Activated CD4-positive, alpha-beta T cell treated with anti-CD3 and anti-CD28 coated beads for 1 hour (primary cell): ENCODE measurements at regions not wholly inside any gene's neighbourhood (a gene's known extent, or its start where the extent isn't known, plus 50 kb on each side); places are given as distances from the start of the nearest gene placed in this dataset.

ENCODE experiments used
- DNase-seq: peaks from one replicate; pipeline ENCODE4 v3.0.0-alpha.2; 2020

DNA sequence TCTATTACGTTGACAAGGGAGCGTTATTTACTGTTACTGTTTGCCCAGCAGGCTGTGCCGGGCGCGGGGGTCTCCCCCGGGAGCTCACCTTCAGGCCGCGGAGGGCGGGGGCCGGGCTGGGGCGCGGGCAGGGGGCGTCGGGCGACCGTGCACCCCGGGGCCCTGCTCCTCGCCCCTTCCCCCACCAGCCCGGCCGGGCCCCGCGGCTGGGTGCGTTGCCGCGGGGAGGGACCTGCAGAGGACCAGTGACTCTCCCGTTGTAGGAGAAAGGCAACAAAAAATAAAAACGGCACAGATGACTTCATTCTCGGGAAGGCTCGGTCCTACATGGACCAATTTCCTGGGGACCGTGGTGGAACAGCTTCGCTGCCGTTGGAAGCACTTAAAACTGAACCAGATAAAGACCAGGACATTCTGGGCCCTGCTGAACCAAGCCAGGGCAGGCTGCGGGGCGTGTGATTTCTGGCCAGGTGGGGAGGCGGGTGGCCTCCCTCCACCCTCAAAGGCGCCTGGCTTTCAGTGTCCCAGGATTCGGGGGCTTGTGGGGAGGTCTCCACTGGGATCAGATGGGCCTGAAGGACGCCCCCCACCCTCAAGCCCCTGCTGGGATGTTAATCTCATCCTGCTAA, 57.4 kb downstream of the IGLL1 start:
- no peak for DNase-seq

DNA sequence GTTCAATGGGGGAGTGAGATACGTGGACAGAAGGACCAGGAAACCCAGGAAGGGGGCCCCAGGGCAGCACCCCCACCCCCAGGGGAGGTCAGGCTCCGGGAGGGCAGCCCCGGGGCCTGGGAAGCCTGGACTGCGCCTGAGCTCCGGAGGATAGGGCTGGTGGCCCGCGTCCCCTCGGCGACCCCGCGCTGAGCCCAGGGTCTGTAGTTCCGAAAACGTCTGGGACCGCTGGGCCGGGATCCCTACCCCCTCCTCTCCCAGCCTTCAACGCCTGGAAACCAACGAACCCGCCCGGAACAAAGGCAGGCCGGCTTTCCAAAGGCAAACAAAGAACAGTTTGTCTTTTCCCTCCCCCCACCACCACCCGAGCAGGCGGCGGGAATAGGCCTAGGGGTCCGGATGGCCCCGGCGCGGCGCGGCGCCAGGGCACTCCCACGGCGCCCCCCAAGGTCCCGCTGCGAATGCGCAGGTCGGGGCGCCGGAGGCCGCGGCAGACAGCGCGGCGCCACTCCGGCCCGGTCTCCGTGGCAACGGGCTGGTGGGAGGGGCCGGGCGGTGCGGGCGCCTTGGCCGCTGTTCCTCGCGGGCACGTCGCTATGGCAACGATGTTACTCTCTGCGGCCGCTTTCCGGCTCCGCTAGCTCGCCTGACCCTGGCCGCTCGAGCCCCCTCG, 58.5 kb downstream of the IGLL1 start:
- peak; percentile 43 for DNase-seq

DNA sequence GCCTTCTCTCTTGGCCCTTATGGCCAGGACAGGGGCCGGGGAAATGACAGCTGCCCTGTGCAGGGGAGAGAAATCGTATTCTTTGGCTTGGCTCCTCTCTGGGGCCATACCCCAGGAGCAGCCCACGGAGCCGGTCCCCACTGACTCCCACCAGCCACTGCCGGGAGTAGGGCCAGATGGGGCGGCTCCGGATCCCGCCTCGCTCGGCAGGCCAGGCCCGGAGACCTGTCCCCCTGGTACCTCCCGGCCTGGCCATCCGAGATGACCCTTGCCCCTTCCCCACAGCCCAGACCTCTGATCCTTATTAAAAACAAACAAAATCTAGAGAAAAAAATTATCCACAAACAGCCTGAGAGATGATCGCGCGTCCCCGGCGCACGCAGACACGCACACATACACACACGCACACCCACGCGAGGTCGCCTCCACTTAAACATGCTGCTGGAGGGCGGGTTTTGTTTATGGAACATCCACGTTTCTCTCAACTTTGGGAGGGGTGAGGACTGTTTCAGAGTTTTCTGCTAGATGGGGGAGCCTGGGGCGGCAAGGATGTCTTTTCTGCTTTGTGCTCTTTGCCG, 59.1 kb downstream of the IGLL1 start:
- DNase-seq = no peak

DNA sequence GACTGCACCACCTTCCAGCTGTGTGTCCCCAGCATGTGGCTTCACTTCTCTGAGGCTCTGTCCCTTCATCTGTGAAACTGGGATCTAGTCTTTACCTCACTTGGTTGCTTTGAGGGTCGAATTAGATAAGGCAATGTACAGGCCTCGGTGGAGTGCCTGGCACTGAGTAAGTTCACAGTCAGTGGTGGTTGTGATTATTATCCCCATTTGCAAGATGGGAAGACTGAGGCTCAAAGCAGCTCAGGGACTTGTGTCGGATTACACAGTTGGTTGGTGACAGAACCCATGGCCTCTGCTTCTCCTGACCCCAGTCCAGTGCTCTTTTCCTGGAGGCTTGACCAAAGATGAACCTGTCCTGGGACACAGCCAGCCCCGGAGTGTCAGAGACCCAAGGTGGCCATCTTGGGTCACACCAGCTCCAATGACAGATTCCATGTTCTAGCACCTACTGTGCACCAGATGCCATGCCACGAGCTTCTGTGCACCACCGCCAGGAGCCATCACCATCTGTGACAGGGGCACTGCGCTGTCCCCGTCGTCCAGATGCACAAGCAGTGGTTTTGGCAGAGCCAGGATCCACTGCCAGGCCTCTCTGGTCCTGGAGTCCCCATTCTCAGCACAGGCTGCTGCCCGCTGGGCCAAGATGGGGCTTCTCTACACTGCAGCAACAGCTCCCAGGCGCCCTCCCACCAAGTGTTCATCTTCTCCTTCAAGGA, 60.5 kb downstream of the IGLL1 start:
- no peak for DNase-seq

DNA sequence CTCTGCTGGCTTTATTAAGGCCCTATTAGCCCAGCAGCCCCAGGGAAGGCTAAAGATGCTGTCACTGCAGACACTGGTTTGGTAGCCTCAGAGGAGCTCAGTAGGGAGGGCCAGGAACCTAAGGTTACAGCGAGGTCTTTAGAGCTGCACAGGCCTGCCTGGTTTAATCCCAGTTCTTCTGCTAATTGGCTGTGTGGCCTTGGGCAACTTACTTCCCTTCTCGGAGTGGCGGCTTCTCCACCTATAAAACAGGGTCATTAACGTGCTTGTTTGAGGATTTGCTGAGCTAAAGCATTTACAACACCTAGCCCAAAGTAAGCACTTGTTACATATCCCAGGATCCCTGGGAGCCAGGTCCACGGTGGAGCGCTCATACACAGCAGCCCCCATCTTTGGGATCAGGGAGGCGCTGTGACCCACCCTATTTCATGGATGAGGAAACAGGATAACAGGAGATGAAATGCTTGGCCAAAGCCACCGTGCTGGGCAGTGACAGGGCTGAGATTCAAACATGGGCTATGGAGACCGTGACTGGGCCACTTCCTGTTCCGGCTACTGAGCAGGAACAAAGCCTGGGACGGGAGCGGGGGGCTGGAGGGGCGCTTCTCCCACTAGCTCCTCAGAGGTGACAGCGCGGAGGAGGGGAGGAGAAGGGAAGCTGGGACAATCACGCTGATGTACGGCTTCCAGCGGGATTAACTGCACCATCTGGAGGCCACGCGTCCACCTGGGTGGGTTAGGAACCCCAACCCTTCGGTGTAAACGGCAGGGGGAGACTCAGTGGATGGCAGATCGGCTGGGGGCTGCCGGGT, 61.5 kb downstream of the IGLL1 start:
- no peak for DNase-seq

DNA sequence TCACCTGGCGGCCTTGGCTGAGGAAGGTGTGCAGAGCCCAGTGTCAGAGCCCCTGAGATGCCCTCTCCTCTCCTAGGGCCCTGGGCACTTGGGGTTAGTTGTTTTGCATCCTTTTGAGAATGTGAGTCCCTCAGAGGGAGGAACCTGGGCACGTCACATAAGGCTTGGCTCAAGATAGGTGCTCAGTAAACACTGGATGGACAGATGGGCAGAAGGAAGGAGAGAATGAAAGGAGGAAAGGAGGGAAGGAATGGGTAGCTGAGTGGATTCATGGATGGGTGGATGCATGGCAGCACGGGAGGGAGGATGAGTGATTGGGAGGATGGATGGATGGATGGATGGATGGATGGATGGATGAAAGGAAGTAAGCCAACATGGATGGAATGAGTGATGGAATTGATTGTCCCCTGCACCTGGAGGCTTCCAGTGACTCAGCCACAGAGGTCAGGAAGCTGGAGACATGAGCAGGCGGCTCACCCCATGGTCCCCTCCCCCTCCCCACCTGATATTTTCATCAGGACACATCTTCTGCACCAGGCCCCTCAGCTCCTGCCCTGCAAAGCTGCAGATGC, 62.2 kb downstream of the IGLL1 start:
- DNase-seq = no peak

DNA sequence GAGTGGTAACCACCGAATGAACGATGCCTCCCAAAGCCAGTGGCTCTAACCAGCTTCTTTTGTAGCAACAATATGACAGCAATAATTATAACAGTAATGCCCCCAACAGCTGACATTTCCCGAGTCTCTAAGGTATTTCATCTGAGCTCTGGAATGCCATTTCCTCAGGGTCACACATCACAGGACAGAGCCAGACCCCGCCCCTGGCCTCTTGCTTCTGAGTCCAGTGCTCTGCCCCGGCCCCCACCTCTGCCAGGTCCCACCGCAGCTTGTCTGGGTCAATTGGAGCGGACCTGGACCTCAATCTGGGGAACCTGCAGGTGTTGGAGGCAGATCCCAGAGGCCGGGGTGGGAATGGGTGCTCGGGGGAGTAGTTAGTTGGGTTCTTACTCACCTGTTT, 63.8 kb downstream of the IGLL1 start:
- no peak for DNase-seq

DNA sequence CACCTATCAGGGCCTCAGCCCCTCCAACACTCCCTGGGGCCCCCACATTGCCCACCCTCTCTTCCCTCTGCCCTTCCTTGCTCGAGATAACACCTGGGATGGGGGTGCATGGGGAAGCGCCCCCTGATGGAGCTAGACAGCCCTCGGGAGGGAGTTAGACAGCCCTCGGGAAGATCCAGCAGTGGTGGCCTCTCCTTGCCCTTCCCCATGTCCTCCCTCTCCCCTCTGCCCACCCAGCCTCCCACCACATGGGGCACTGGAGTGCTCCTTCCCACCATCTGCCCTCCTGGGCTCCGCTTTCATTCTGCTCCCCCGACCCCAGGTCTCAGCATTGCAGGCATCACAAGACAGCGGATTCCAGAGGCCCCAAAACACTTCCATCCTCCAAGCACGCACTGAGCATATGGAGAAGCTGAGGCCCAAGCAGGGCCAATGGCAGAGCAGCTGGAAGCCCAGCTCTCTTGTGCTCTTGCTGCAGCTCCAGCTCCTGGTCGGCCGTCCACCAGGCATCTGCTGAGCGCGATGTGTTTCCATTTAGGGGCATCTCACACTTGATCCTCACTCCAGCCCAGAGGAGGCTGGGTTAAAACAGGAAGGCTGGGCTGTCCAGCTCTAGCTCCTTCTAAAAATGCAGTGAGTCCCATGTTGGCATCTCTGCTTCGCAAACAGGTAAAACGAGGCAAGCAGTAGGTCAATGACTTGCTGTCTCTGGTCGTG, 65.6 kb downstream of the IGLL1 start:
- DNase-seq = no peak

DNA sequence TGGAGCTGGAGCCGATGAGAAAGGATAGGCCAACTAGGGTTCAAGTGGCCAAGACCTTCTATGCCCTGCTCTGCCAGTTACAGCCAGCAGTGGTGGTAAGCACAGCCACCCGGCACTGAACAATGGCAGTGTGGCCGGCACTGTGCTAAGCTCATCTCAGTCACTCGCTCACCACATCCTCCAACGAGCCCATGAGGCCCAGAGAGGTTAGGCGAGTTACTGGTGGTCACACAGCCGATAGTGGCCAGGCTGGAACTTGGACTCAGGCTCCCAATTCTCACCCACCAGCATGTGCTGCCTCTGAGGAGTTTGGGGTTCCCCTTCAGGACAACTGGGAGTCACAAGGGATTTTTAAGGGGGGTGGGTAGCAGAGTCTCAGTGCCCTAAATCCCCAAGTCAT, 66.4 kb downstream of the IGLL1 start:
- no peak for DNase-seq

DNA sequence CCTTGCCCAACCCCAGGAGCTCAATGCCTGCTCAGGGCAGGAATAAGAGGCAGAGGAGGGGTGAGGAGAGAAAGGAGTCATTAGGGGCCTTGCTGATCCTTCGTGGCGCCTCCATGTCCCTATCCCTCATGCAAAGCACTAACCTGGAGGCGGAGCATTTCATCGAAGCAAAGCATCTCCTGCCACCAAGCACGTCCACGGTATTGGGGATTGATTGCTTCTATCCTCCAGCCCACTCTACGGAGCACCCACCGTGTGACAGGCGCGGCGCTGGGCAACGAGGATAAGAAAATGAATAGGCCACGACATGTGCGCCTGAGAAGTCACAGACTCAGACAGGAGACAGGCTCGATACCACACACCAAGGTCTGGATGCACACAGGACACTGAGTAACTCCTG, 67.0 kb downstream of the IGLL1 start:
- no peak for DNase-seq

DNA sequence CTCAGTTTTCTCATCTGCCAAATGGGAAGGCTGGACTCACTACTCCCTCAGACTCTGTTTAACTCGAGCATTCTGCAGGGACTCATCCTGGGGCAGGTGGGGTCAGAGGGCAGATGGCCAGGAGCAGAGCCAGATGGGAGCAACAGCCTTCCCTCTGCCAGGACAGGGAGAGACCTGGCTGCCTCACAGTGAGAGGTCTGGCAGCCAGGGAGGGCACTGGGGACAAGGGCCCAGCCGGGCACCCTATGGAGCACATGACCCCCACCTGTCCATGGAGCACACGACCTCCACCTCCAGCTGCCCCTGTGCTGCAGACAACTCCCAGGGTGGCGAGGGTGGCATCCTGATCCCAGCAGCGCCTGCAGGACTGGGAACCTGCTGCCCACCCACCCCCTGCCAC, 67.4 kb downstream of the IGLL1 start:
- no peak for DNase-seq

DNA sequence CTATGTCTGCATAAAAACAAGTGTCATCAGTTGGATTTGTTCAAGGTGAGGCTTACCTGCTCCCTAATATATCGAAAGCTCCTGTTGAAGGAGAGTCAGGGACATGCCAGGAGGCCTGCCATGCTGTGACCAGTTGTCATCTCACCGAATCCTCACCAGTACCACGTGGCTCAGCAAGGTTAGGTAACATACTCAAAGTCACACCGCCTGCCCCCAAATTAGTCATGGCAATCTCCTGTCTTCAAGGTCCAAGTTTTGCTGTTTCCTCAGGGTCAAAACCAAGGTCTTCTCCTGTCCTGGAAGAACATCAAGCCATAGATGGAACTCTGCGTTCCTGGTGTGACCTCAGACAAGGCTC, 67.8 kb downstream of the IGLL1 start:
- no peak for DNase-seq

DNA sequence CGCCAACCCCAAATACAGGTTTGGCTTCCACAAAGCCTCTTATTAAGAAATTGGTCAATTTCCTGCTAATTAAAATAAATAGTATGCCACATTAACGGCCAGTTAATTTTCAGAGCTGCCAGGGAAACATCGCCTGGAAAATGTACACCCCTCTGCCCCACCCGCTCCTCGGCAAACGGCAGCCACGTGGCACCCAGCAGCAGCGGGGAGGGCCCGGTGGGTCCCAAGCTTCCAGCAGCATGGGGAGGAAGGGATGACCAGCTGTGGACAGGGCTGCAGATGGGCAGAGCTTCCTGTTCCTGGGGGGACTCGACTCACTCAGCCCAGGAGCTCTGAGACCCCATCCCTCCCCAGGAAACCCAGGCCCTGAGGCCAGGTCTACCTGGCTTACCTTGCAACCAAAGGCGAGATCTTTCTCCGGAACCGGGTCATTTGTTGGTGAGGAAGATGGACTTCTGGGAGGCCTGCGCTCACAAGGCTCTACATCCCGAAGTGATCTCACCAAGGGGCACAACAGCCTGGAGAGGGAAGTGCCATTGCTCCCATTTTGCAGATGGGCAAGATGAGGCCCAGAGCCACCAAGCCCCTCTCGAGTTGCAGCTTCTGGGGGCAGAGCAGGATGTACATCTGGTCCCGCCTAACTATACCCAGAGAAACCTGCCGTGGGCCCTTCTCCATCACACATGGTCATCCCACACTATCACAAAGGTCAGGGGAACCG, 68.3 kb downstream of the IGLL1 start:
- DNase-seq = no peak

DNA sequence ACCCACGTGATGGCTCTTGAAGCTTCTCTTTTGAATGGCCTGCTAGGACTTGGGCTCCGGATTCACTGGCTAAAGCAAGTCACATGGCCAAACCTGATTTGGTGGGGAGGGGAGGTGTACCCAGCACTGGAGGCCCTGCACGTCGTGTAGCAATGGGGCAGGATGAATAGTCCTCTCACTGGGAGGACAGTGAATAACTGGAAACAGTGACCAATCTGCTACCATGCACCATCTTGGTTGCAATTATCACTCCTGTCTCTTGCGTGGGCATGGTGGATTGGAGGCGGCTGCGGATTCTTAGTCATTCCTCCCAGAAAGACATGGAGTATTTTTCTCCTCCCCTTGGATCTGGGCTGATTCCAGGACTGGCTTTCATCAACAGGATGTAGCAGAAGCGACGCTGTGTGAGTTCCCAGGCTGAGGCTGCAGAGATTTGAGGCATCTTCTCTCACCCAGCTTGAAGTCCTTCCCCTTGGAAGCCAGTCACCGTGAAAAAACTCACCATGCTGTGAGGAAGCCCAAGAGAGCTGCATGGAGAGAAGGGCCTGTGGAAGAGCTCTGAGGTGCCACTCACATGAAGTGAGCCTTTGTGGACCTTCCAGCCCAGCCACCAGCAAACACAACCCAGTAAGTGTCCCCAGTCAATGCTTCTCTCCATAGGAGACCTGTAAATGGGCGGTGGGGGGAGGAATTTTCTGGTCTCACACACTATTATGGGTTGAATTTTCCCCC, 70.4 kb downstream of the IGLL1 start:
- DNase-seq = no peak

DNA sequence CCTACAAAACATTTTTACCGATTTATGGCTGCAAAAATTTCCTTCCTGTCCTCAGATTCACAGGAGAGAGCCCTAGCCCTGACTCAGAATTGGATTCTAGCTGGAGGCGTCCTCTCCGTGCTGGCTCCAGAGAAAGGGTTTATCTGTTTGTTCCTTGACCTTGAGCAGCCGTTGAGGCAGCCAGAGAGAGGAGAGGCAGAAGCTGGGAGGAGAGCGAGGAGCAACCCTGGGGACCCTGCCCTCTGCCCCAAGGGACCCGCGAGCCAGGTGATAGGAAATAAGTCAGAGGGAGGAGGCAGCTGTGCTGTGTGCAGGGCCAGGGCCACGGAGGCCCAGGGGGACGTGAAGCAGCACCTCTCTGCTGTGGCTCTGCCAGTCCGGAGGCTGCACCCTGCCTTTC, 75.6 kb downstream of the IGLL1 start:
- no peak for DNase-seq

DNA sequence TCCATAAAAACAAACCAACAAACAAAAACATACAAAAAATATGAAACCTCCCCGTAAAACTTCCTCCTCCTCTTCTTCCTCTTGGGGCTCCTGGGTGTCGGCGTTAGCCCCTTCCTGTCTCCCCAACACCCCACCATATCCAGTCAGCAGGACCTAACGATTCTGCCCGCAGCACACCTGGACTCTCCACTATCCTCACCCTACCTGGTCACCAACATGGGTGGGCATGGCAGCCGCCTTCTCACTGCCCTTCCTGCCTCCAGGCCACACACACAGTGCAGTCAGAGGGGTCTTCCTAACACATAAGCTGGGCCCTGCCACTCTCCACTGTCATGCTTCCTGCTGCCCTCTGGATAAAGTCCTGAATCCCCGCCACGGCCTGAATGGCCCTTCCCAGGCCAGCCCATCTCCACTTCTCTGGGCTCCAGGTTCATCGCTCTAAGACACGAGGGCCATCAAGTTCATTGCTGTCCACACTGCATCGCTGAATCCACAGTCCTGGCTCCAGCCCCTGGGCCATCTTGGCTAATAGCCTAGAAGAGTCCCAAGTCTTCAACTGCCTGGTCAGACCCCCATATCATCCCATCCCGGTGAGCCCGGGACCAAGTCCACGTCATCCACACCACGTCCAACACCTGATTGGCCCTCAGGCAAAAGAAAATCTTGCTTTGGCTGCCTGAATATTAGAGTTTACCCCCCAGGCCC, 76.2 kb downstream of the IGLL1 start:
- DNase-seq = no peak

DNA sequence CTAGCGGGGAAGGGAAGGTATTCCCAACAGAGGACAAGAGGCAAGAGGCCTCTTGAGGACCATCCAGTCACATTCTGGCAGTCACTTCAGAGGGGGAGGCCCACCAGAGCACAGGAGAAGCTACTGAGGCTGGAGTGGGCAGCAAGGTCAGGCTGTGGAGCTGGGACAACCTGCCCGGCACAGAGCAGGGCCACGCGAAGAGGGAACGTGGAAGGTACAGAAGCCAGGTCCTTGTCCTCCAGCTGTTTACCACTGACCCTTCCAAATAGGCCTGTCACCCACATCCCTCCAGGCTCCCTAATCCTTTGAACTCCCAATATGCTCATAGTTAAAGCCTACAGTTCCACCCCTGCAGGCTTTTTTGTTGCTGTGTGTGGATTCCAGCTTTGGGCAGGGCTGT, 76.9 kb downstream of the IGLL1 start:
- DNase-seq = no peak

DNA sequence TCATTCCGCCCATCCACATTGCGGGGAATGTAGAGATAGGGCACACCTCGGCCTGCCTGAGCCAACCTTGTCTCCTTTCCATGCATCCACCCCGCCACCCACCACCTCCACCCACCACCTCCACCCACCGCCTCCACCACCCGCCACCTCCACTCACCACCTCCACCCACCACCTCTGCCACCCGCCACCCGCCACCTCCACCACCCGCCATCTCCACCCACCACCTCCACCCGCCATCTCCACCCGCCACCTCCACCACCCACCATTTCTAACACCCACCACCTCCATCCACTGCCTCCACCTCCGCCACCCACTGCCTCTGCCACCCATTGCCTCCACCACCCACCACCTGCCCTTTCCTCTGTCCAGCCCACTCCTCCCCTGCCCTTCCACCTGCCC, 78.4 kb downstream of the IGLL1 start:
- no peak for DNase-seq

DNA sequence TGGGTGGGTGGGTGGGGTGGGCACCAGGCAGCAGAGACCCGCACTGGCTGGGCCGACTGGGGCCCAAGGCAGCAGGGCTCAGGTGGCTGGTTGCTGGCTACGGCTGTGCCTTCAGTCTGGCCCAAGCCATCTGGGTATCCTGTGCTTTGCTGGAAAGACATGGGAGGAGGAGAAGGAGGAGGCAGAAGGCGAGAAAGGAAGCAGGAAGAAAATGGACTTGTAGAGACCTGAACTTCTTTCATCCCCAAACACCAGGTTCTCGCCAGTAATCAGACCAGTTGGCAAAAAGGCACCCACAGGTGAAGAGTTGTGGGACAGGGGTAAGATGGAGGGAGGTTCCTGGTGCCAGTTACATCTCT, 78.8 kb downstream of the IGLL1 start:
- no peak for DNase-seq
